HG02852 (cell line): ENCODE measurements at regions not wholly inside any gene's neighbourhood (a gene's known extent, or its start where the extent isn't known, plus 50 kb on each side); places are given as distances from the start of the nearest gene placed in this dataset.

Experiments used
- ATAC-seq: cut with Tn5 transposase; IDR thresholded peaks from one replicate; pipeline ENCODE4 v1.9.1; 2021; ENCODE audit warnings: mild to moderate bottlenecking, moderate library complexity; ENCODE audit not compliant: unreplicated experiment

DNA sequence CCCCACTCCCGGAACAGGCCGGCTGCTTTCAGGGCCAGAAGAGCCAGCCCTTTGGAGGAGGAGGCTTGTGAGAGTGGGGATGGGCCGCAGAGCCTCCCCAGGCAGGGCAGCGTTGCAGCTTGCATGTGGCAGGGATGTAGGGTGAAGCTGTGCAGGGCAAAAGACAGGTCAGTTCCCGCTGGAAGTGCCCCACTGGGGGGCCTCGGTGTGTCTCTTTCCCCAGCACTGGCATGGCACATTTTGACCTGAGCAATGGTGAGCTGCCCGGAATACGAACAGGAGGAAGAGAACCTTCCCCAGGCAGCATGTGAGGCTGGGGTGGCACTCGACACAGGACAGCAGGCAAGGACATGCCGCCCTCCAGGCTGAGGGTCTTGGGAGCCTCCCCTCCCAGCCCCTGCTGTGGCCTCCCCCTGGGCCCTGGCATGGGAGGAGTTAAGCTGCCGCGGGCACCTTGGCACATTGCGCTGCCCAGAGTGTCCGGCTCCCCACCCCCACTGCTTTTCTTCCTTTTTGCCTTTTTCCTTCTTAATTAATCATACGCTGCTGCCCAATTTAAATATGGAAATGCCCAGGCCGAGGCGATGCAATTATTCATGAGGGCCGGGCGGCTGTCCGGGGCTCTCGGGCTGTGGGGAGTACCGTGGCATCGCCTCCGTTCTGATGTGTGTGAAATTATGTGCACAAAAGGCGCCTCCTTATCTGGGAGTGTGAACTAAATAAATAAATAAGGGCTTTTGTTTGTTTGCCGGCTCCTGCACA is 76.0 kb upstream of the WNT7B start:
- ATAC-seq, result no peak

GRCh38 chr22:46053563-46054090 is 76.7 kb upstream of the WNT7B start:
- ATAC-seq, result no peak

DNA sequence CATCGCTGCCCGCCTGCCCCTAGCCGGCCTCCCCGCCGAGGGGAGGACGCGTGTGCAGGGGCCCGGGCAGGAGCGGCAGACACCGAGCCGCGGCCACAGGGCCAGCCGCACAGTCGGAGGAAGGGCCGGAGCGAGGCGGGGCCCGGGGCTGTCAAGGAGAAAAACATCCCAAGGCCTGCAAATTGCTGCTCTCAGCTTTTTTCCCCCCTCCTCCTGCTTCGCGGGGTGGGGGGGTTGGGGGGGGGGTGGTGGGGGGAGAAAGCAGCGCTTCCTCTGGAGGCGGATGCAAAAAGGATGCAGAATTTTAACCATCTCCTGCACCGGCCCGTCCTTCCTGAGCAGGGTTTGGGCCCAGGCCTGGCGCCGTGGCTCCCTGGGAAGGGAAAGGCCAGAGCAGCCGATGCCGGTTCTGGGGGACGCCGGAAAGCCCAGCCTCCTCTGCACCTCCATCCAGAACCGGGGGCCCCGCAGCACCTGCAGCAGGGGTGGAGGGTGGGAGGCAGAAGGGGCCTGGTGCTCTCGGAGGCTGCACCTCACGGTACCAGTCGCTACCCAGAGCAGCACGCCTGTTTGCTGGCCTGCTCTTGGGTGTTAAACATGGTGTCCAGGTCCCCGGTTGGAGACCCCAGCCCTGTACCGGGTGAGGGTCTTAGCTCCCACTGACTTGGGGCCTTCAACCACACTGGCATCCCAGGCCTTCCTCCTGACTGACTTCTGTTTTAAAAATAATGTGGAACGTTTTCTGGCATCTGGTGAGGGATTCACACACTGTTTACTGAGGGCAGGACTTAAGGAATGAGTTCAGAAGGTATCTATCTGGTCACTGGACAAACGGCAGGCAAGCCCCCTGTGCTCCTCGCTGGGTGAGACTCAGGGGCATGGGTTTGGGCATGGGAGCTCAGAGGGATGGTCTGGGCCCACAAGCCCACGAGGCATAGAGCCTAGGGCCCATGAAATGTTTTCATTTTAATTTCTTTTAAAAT is 77.4 kb upstream of the WNT7B start:
- ATAC-seq, result no peak

DNA sequence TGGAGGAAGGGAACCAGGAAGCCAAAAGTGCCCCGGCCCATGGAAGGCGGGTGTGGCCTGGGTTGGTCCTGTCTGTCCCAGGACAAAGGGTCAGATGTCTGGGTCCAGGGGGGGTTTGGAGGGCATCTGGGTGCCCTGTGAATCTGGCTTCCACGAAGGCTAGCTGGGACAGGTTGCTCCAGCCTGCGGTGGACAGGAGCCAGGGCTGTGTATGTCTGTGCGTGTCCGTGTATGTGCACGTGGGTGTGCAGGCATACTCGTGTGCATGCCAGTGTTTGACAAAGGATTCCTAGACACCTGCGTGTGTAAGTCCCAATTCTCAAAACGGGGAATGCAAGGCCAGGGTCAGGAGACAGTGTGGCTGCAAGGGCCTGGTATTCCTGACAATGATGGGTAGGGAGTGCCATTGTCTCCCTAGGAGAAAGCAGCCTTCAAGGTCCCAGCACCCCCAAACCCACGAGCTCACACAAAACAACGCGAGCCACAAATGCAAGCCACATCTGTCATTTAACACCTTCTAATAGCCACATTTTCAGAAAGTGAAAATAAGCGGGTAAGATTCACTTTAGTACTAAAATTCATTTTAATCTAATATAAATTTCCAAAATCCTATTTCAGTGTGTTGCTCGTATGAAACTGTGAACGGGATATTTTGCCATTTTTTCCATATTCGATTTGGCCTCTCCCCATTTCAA is 78.4 kb upstream of the WNT7B start:
- no peak for ATAC-seq

- no peak for ATAC-seq
Measured at GRCh38 chr22:46055911-46056545, 79.1 kb upstream of the WNT7B start.

- no peak for ATAC-seq
Measured at GRCh38 chr22:46056546-46057245, 79.7 kb upstream of the WNT7B start.

GRCh38 chr22:46057246-46058090 is 80.5 kb upstream of the WNT7B start:
- ATAC-seq, result no peak

- no peak for ATAC-seq
Measured at GRCh38 chr22:46058091-46058420, 81.1 kb upstream of the WNT7B start.

- no peak for ATAC-seq
Measured at GRCh38 chr22:46058591-46059519, 81.9 kb upstream of the WNT7B start.

GRCh38 chr22:46060292-46061123 is 83.5 kb upstream of the WNT7B start:
- no peak for ATAC-seq

GRCh38 chr22:46061124-46061500 is 84.2 kb upstream of the WNT7B start:
- ATAC-seq, result no peak

- no peak for ATAC-seq
Measured at GRCh38 chr22:46061501-46062231, 84.7 kb upstream of the WNT7B start.

DNA sequence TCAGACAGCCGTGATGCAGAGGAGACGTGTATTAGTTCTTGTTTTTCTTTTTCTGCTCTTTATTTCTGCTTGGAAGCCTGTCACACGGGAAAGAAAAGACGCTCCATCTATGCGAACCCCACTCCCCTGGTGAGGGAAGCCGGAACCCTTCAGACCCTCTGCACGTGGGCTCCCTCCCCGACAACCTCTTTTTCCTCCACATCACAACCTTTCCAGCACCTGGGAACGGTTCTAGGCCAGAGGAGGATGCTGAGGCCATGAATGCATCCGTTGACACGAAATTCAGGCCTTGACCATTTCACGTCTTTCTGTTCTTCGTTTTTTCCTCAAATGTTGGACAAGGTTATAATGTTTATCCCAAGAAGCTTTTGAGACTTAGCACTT is 85.3 kb upstream of the WNT7B start:
- ATAC-seq, result no peak

- no peak for ATAC-seq
Measured at GRCh38 chr22:46062971-46063631, 86.1 kb upstream of the WNT7B start.

DNA sequence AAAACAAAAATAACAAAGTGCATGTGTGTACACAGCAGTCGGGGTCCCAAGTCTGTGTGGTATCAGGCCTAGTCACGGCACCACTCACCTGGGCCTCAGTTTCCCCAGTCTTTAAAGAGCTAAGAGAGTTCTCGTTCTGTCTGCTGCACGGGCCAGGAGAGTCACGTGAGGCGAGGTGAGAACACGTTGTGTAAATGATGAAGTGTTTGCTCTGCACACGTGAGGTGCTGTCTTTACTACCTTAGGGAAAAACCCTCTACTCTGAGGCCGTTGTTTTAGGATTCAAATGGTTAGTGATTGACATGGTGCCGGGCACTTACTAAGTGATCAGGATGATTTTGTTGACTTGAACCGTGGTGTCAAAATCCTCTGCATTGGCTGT is 86.5 kb upstream of the PPARA start:
- ATAC-seq, result no peak
